Activated CD4-positive, alpha-beta T cell treated with anti-CD3 and anti-CD28 coated beads for 36 hours (primary cell): ENCODE measurements at regions not wholly inside any gene's neighbourhood (a gene's known extent, or its start where the extent isn't known, plus 50 kb on each side); places are given as distances from the start of the nearest gene placed in this dataset.

Experiments used
- ATAC-seq: fragments of 200-7000 bp; cut with Tn5 transposase; one replicate; pipeline ENCODE4 v1.10.0; 2021; ENCODE audit warnings: mild to moderate bottlenecking, moderate library complexity
- CTCF ChIA-PET: fragments of 350-600 bp; sonication (Branson Sonifier 250); formaldehyde crosslinking; loops from one replicate; lab custom pipeline; 2021; ENCODE audit warnings: antibody characterized with exemption; lab: Charles Lee
- POLR2A ChIA-PET: fragments of 350-600 bp; sonication (Branson Sonifier 250); formaldehyde crosslinking; loops from one replicate; lab custom pipeline; 2021; ENCODE audit warnings: antibody characterized with exemption, inconsistent platforms; lab: Charles Lee
- DNase-seq: peaks from one replicate; pipeline ENCODE4 v3.0.0-alpha.2; 2020
- H3K27ac Mint-ChIP-seq: one replicate; pipeline ENCODE4 v1.8.0; 2021; ENCODE audit warnings: mixed read lengths
- H3K27me3 Mint-ChIP-seq: one replicate; pipeline ENCODE4 v1.8.0; 2021; ENCODE audit warnings: mixed read lengths
- H3K36me3 Mint-ChIP-seq: one replicate; pipeline ENCODE4 v1.8.0; 2021; ENCODE audit warnings: low read depth, mixed read lengths
- H3K4me1 Mint-ChIP-seq: one replicate; pipeline ENCODE4 v1.8.0; 2021; ENCODE audit warnings: mixed read lengths
- H3K4me3 Mint-ChIP-seq: one replicate; pipeline ENCODE4 v1.8.0; 2021; ENCODE audit warnings: mild to moderate bottlenecking, moderate library complexity, mixed read lengths
- H3K9me3 Mint-ChIP-seq: one replicate; pipeline ENCODE4 v1.8.0; 2021; ENCODE audit warnings: low read depth, mixed read lengths
- intact Hi-C, 2 experiments: fragments of 100-400 bp; cut with DNase I in 1 of 2; cut with micrococcal nuclease in 1 of 2; formaldehyde crosslinking; loops; one replicate each; pipeline versions ENCODE4 v1.14.2 to v1.15.1; 2022 to 2024; cut with DNase I, micrococcal nuclease

GRCh38 chr21:27831177-27831576 is 864.3 kb upstream of the ADAMTS5 start:
- Mint-ChIP-seq H3K4me1 (no peaks in the 10 kb centered on the region), H3K9me3 (peaks cover 2% of the 10 kb centered on the region), H3K36me3 (no peaks in the 10 kb centered on the region), H3K4me3 (no peak overlapping the region), H3K27me3 (no peaks in the 10 kb centered on the region), H3K27ac (no peak overlapping the region)
- ChIA-PET CTCF (no interaction called here), POLR2A (no interaction called here)
- ATAC-seq: no peak
- DNase-seq: no peak
- intact Hi-C loops: no loop called here

GRCh38 chr21:27827972-27828371 is 861.1 kb upstream of the ADAMTS5 start:
- Mint-ChIP-seq H3K27ac (no peak overlapping the region), H3K36me3 (no peaks in the 10 kb centered on the region), H3K4me3 (no peak overlapping the region), H3K9me3 (peaks cover 7% of the 10 kb centered on the region), H3K4me1 (no peaks in the 10 kb centered on the region), H3K27me3 (no peaks in the 10 kb centered on the region)
- POLR2A ChIA-PET: no interaction called here
- CTCF ChIA-PET: interaction anchor here (0.7 kb wide), 1 partner anchor 485 kb away, joined by 3 read pairs; no protein-coding TSS in a partner anchor
- no peak for ATAC-seq
- DNase-seq: no peak
- intact Hi-C loops: no loop called here

- POLR2A ChIA-PET: no interaction called here
- Mint-ChIP-seq H3K4me1 (no peaks in the 10 kb centered on the region), H3K27me3 (no peaks in the 10 kb centered on the region), H3K4me3 (no peak overlapping the region), H3K27ac (no peak overlapping the region), H3K36me3 (no peaks in the 10 kb centered on the region), H3K9me3 (peaks cover 7% of the 10 kb centered on the region)
- no peak for DNase-seq
- intact Hi-C loops: no loop called here
- CTCF ChIA-PET: no interaction called here
- no peak for ATAC-seq
These were observed 858.1 kb upstream of the ADAMTS5 start for GRCh38 chr21:27825035-27825434.

DNA sequence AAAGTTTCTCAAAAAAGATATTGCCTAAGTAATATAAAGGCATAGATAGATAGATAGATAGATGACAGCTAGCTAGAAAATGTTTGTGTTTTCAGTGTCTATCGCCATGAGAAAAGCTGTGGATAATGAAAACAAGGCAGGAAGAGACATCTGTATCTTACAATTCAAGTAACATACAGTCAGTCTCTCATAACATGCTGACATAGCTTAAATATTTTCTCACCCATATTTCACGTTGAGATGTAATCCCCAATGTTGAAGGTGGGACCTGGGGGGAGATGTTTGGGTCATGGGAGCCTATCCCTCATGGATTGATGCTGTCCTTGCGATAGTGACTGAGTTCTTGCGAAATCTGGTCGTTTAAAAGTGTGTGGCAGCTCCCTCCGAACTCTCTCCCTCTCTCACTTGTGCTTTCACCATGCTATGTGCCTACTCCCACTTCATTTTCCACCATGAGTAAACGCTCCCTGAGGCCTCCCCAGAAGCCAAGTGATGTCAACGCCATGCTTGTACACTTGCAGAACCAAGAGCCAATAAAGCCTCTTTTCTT is 856.8 kb upstream of the ADAMTS5 start:
- no peaks in the 10 kb centered on the region for H3K27me3 Mint-ChIP-seq
- ChIA-PET CTCF (no interaction called here), POLR2A (no interaction called here)
- H3K9me3 Mint-ChIP-seq: peaks cover 10% of the 10 kb centered on the region
- DNase-seq (no peak), ATAC-seq (no peak)
- H3K36me3 Mint-ChIP-seq: no peaks in the 10 kb centered on the region
- no peaks in the 10 kb centered on the region for H3K4me1 Mint-ChIP-seq
- H3K4me3 Mint-ChIP-seq: no peak overlapping the region
- intact Hi-C loops: no loop called here
- H3K27ac Mint-ChIP-seq: no peak overlapping the region

- intact Hi-C loops: no loop called here
- ATAC-seq (no peak), DNase-seq (no peak)
- Mint-ChIP-seq H3K36me3 (no peaks in the 10 kb centered on the region), H3K4me3 (no peak overlapping the region), H3K27me3 (no peaks in the 10 kb centered on the region), H3K4me1 (no peaks in the 10 kb centered on the region), H3K9me3 (peaks cover 4% of the 10 kb centered on the region), H3K27ac (no peak overlapping the region)
- ChIA-PET POLR2A (no interaction called here), CTCF (interaction anchor here (0.7 kb wide), 1 partner anchor 13 kb away, joined by 3 read pairs; no protein-coding TSS in a partner anchor)
These were observed 853.5 kb upstream of the ADAMTS5 start for GRCh38 chr21:27820342-27820741.

GRCh38 chr21:27819299-27819698 is 852.4 kb upstream of the ADAMTS5 start:
- no peak overlapping the region for H3K4me3 Mint-ChIP-seq
- POLR2A ChIA-PET: no interaction called here
- peaks cover 4% of the 10 kb centered on the region for H3K9me3 Mint-ChIP-seq
- DNase-seq: no peak
- H3K36me3 Mint-ChIP-seq: no peaks in the 10 kb centered on the region
- H3K4me1 Mint-ChIP-seq: no peaks in the 10 kb centered on the region
- no peak overlapping the region for H3K27ac Mint-ChIP-seq
- ATAC-seq: no peak
- H3K27me3 Mint-ChIP-seq: no peaks in the 10 kb centered on the region
- intact Hi-C loops: no loop called here
- CTCF ChIA-PET: no interaction called here

DNA sequence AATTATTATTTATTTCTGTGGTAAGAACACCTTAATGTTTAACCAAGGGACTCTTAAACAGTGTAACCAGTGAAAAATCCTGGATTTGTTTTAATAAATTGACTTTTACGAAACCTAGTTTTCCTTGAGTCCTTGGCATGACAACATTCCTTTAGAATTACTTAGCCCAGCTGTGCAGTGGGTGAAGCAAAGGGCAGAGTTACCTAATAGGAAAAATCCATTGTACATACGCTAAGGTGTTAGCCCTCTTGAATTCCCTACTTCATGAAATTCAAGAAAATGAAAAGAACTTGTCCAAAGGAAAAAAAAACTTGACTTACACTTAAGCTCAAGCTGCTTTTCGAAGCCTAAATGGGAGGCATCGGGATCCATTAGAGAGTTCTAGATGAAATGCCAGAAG is 852.0 kb upstream of the ADAMTS5 start:
- CTCF ChIA-PET: no interaction called here

DNA sequence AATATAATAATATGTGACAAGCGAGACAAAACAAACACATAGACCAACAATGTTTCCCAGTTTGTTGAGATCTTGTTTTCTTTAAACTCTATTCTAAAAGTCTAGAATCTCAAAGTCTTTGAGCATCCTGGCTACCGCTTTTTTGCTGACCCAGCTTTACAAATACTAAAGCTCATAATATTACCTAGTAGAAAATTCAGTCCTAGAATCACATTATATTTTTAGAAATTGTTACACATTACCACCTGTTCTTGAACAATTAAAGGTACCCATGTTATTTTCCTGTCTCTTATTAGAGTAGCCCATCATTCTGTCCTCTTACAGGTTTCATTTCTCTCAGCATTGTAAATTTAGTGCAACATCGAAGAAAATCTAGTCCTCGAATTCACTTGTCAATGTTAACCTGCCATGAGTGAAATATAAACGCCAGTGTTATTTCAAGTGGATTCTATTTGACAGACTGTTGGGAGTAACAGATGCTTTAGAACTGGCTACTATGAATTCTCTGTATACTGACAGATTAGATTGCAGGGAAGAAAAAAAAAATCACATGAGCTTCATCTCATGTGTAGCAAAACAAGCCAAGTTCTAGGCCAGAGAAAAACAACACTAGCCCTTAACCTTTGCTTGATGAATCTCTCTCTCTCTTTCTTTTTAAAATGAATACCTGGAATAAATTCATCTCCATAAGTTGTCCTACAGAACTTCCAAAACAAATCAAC is 851.2 kb upstream of the ADAMTS5 start:
- ATAC-seq (no peak), DNase-seq (no peak)
- H3K27ac Mint-ChIP-seq: no peak overlapping the region
- no peaks in the 10 kb centered on the region for H3K4me1 Mint-ChIP-seq
- CTCF ChIA-PET: interaction anchor here (0.6 kb wide), 1 partner anchor 78 kb away, joined by 3 read pairs; no protein-coding TSS in a partner anchor
- peaks cover 2% of the 10 kb centered on the region for H3K9me3 Mint-ChIP-seq
- H3K36me3 Mint-ChIP-seq: no peaks in the 10 kb centered on the region
- H3K4me3 Mint-ChIP-seq: no peak overlapping the region
- H3K27me3 Mint-ChIP-seq: no peaks in the 10 kb centered on the region
- intact Hi-C loops: no loop called here
- POLR2A ChIA-PET: no interaction called here

More for the DNA sequence above, 852.0 kb upstream of the ADAMTS5 start:
- Mint-ChIP-seq H3K4me3 (no peak overlapping the region), H3K36me3 (no peaks in the 10 kb centered on the region), H3K4me1 (no peaks in the 10 kb centered on the region), H3K9me3 (peaks cover 3% of the 10 kb centered on the region), H3K27ac (no peak overlapping the region), H3K27me3 (no peaks in the 10 kb centered on the region)
- no peak for DNase-seq
- POLR2A ChIA-PET: no interaction called here
- ATAC-seq: no peak
- intact Hi-C loops: no loop called here

DNA sequence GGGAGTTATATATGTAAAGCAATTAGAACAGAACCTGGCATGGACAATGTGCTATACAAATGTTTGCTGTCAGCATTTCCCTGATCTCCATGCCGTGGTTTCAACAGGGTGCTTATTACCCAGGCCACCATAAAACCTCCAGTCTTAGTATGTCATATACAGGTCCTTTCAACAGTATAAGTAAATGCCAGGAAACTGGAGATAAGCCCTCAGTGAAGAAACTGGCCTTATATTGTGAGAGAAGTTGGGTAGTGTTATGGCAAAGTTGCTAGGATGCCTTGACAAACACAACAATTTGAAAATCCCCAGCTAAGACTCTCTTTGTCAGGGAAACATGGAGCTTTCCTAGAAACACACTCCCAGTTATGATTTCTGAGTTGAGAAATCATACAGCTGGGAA is 850.2 kb upstream of the ADAMTS5 start:
- H3K36me3 Mint-ChIP-seq: no peaks in the 10 kb centered on the region
- ATAC-seq: no peak
- CTCF ChIA-PET: no interaction called here
- intact Hi-C loops: no loop called here
- no peaks in the 10 kb centered on the region for H3K4me1 Mint-ChIP-seq
- H3K4me3 Mint-ChIP-seq: no peak overlapping the region
- H3K27me3 Mint-ChIP-seq: no peaks in the 10 kb centered on the region
- POLR2A ChIA-PET: no interaction called here
- H3K9me3 Mint-ChIP-seq: peaks cover 2% of the 10 kb centered on the region
- no peak overlapping the region for H3K27ac Mint-ChIP-seq
- DNase-seq: no peak

GRCh38 chr21:27816301-27816700 is 849.4 kb upstream of the ADAMTS5 start:
- Mint-ChIP-seq H3K36me3 (no peaks in the 10 kb centered on the region), H3K4me3 (no peak overlapping the region), H3K27ac (no peak overlapping the region), H3K4me1 (no peaks in the 10 kb centered on the region), H3K9me3 (peaks cover 2% of the 10 kb centered on the region), H3K27me3 (no peaks in the 10 kb centered on the region)
- POLR2A ChIA-PET: no interaction called here
- ATAC-seq (no peak), DNase-seq (no peak)
- intact Hi-C loops: no loop called here
- CTCF ChIA-PET: no interaction called here

- H3K36me3 Mint-ChIP-seq: no peaks in the 10 kb centered on the region
- ATAC-seq (no peak), DNase-seq (no peak)
- H3K4me3 Mint-ChIP-seq: no peak overlapping the region
- intact Hi-C loops: no loop called here
- H3K4me1 Mint-ChIP-seq: no peaks in the 10 kb centered on the region
- CTCF ChIA-PET: no interaction called here
- H3K27me3 Mint-ChIP-seq: no peaks in the 10 kb centered on the region
- H3K9me3 Mint-ChIP-seq: no peaks in the 10 kb centered on the region
- no peak overlapping the region for H3K27ac Mint-ChIP-seq
- POLR2A ChIA-PET: no interaction called here
These were observed 847.3 kb upstream of the ADAMTS5 start for GRCh38 chr21:27814226-27814625.

GRCh38 chr21:27813750-27814149 is 846.9 kb upstream of the ADAMTS5 start:
- Mint-ChIP-seq H3K4me1 (no peaks in the 10 kb centered on the region), H3K27ac (no peak overlapping the region), H3K36me3 (no peaks in the 10 kb centered on the region), H3K4me3 (no peak overlapping the region), H3K9me3 (no peaks in the 10 kb centered on the region), H3K27me3 (no peaks in the 10 kb centered on the region)
- POLR2A ChIA-PET: no interaction called here
- DNase-seq (no peak), ATAC-seq (no peak)
- intact Hi-C loops: no loop called here
- CTCF ChIA-PET: no interaction called here
